ENCODE measurements at regions not wholly inside any gene's neighbourhood (a gene's known extent, or its start where the extent isn't known, plus 50 kb on each side); places are given as distances from the start of the nearest gene placed in this dataset.
"Not testable (repeated sequence)": the region's sequence is repeated elsewhere in the genome, so short reads cannot be mapped to it uniquely, and the experiment has no call there.

GRCh38 chr21:13846718-13847117 lies 237.1 kb downstream of the POTED start:
- DNase-seq (ENCODE audit: low spot score); intact Hi-C loops (cut with DNase I): not testable (repeated sequence)

GRCh38 chr21:13844574-13844973 lies 235.0 kb downstream of the POTED start:
- DNase-seq (ENCODE audit: low spot score); intact Hi-C loops (cut with DNase I): not testable (repeated sequence)

GRCh38 chr21:13843081-13843480 lies 233.5 kb downstream of the POTED start:
- DNase-seq (ENCODE audit: low spot score); intact Hi-C loops (cut with DNase I): not testable (repeated sequence)

- intact Hi-C loops (cut with DNase I); DNase-seq (ENCODE audit: low spot score): not testable (repeated sequence)
These were observed 218.1 kb downstream of the POTED start for GRCh38 chr21:13827666-13828065.

- no peak for DNase-seq (ENCODE audit: low spot score)
- intact Hi-C loops (cut with DNase I), result no loop called here
These were observed 217.6 kb downstream of the POTED start for GRCh38 chr21:13827201-13827600.

- DNase-seq (ENCODE audit: low spot score); intact Hi-C loops (cut with DNase I): not testable (repeated sequence)
These were observed 216.9 kb downstream of the POTED start for GRCh38 chr21:13826511-13826910.

- intact Hi-C loops (cut with DNase I); DNase-seq (ENCODE audit: low spot score): not testable (repeated sequence)
These were observed 215.7 kb downstream of the POTED start for GRCh38 chr21:13825218-13825778.

- DNase-seq (ENCODE audit: low spot score); intact Hi-C loops (cut with DNase I): not testable (repeated sequence)
These were observed 210.7 kb downstream of the POTED start for GRCh38 chr21:13820286-13820685.

GRCh38 chr21:13812191-13812590 lies 202.6 kb downstream of the POTED start:
- intact Hi-C loops (cut with DNase I); DNase-seq (ENCODE audit: low spot score): not testable (repeated sequence)

GRCh38 chr21:13810559-13810958 lies 201.0 kb downstream of the POTED start:
- intact Hi-C loops (cut with DNase I); DNase-seq (ENCODE audit: low spot score): not testable (repeated sequence)

GRCh38 chr21:13806444-13806843 lies 196.9 kb downstream of the POTED start:
- intact Hi-C loops (cut with DNase I), result not testable (repeated sequence)

GRCh38 chr21:13802757-13803156 lies 193.2 kb downstream of the POTED start:
- DNase-seq (ENCODE audit: low spot score), result not testable (repeated sequence)

More at GRCh38 chr21:13806444-13806843, 196.9 kb downstream of the POTED start:
- DNase-seq (ENCODE audit: low spot score), result not testable (repeated sequence)

More at GRCh38 chr21:13802757-13803156, 193.2 kb downstream of the POTED start:
- intact Hi-C loops (cut with DNase I), result not testable (repeated sequence)

All from posterior vena cava (tissue), 2 donors.